Activated naive CD4-positive, alpha-beta T cell treated with anti-CD3 and anti-CD28 coated beads for 36 hours (primary cell): ENCODE measurements at regions not wholly inside any gene's neighbourhood (a gene's known extent, or its start where the extent isn't known, plus 50 kb on each side); places are given as distances from the start of the nearest gene placed in this dataset.

Experiments
- CTCF ChIA-PET: fragments of 350-600 bp; sonication (Branson Sonifier 250); formaldehyde crosslinking; loops from one replicate; lab custom pipeline; 2021; ENCODE audit warnings: antibody characterized with exemption; lab: Charles Lee
- DNase-seq: peaks from one replicate; pipeline ENCODE4 v3.0.0-alpha.2; 2020
- H3K27ac Mint-ChIP-seq: one replicate; pipeline ENCODE4 v1.8.0; 2021; ENCODE audit warnings: mild to moderate bottlenecking, mixed read lengths
- H3K27me3 Mint-ChIP-seq: one replicate; pipeline ENCODE4 v1.8.0; 2021; ENCODE audit warnings: low read depth, mixed read lengths
- H3K36me3 Mint-ChIP-seq: one replicate; pipeline ENCODE4 v1.8.0; 2021; ENCODE audit warnings: low read depth, mixed read lengths
- H3K4me1 Mint-ChIP-seq: one replicate; pipeline ENCODE4 v1.8.0; 2021; ENCODE audit warnings: low read depth, mixed read lengths
- H3K4me3 Mint-ChIP-seq: one replicate; pipeline ENCODE4 v1.8.0; 2021; ENCODE audit warnings: mild to moderate bottlenecking, moderate library complexity, mixed read lengths
- H3K9me3 Mint-ChIP-seq: one replicate; pipeline ENCODE4 v1.8.0; 2021; ENCODE audit warnings: mixed read lengths
- intact Hi-C: fragments of 100-400 bp; cut with micrococcal nuclease; formaldehyde crosslinking; loops from one replicate; pipeline ENCODE4 v1.15.1; 2023

DNA sequence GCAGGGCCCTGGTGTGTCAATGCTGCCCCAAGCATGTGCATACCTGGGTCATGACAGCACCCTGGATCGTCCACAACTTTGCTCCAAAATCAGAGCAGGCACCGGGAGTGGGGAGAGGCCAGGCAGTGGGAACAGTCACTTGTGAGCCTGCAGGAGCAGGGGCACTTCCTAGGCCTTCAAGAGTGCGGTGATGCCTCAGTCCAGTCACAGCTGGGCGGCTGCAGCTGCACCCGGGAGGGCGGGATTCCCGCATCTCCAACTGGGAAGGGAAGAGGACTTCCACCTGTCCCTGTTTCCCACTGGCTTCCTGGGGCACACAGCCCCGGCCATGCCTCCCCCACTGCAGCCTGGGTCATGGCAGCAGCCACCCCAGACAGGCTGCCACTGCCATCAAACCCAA is 191.3 kb upstream of the DEFB112 start:
- no peaks in the 10 kb centered on the region for H3K9me3 Mint-ChIP-seq
- CTCF ChIA-PET = no interaction called here
- no peak overlapping the region for H3K4me3 Mint-ChIP-seq
- intact Hi-C loops = no loop called here
- H3K36me3 Mint-ChIP-seq = no peaks in the 10 kb centered on the region
- DNase-seq = no peak
- no peak overlapping the region for H3K27ac Mint-ChIP-seq
- H3K27me3 Mint-ChIP-seq = no peaks in the 10 kb centered on the region
- no peaks in the 10 kb centered on the region for H3K4me1 Mint-ChIP-seq

GRCh38 chr6:50249493-50249892 is 199.8 kb upstream of the DEFB112 start:
- H3K36me3 Mint-ChIP-seq = no peaks in the 10 kb centered on the region
- CTCF ChIA-PET = interaction anchor here (0.6 kb wide), 1 partner anchor 123 kb away, joined by 4 read pairs; no protein-coding TSS in a partner anchor
- H3K27me3 Mint-ChIP-seq = no peaks in the 10 kb centered on the region
- no peaks in the 10 kb centered on the region for H3K4me1 Mint-ChIP-seq
- H3K27ac Mint-ChIP-seq = no peak overlapping the region
- H3K9me3 Mint-ChIP-seq = peaks cover 7% of the 10 kb centered on the region
- H3K4me3 Mint-ChIP-seq = no peak overlapping the region
- intact Hi-C loops = no loop called here
- DNase-seq = no peak

- H3K27ac Mint-ChIP-seq = no peak overlapping the region
- no peaks in the 10 kb centered on the region for H3K27me3 Mint-ChIP-seq
- H3K4me3 Mint-ChIP-seq = no peak overlapping the region
- CTCF ChIA-PET = no interaction called here
- peaks cover 9% of the 10 kb centered on the region for H3K9me3 Mint-ChIP-seq
- no peak for DNase-seq
- intact Hi-C loops = no loop called here
- H3K36me3 Mint-ChIP-seq = no peaks in the 10 kb centered on the region
- H3K4me1 Mint-ChIP-seq = no peaks in the 10 kb centered on the region
These were observed 207.6 kb upstream of the DEFB112 start for GRCh38 chr6:50257322-50257721.

DNA sequence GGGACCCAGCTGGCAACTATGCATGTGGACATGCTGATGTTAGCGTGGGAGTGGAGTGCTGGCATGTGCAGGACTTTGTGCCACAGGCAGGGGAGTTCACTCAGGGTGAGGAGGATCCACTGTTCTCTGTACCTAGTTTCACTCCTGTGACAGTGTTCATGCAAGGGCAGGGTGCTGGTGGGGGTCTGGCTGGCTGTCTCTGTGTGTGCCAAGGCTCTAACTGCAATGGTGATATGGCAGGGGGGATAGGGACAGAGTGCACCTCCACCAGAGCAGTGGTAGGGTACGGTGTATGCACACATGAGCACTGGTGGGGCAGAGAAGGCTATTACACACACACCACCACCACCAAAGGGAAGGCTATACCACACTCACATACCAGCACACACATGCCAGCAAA is 210.2 kb upstream of the DEFB112 start:
- Mint-ChIP-seq H3K27me3 (no peaks in the 10 kb centered on the region), H3K27ac (no peak overlapping the region), H3K36me3 (no peaks in the 10 kb centered on the region), H3K4me3 (no peak overlapping the region), H3K4me1 (no peaks in the 10 kb centered on the region), H3K9me3 (peaks cover 13% of the 10 kb centered on the region)
- CTCF ChIA-PET = no interaction called here
- DNase-seq = no peak
- intact Hi-C loops = no loop called here

- H3K4me1 Mint-ChIP-seq = no peaks in the 10 kb centered on the region
- H3K36me3 Mint-ChIP-seq = no peaks in the 10 kb centered on the region
- H3K27me3 Mint-ChIP-seq = no peaks in the 10 kb centered on the region
These were observed 215.4 kb upstream of the DEFB112 start for GRCh38 chr6:50264995-50265571.

GRCh38 chr6:50270415-50270814 is 220.7 kb upstream of the DEFB112 start:
- Mint-ChIP-seq H3K27ac (no peak overlapping the region), H3K4me1 (no peaks in the 10 kb centered on the region), H3K27me3 (no peaks in the 10 kb centered on the region), H3K36me3 (no peaks in the 10 kb centered on the region), H3K9me3 (peaks cover 10% of the 10 kb centered on the region), H3K4me3 (no peak overlapping the region)
- CTCF ChIA-PET = no interaction called here
- no peak for DNase-seq
- intact Hi-C loops = no loop called here

More at GRCh38 chr6:50264995-50265571, 215.4 kb upstream of the DEFB112 start:
- no peak overlapping the region for H3K4me3 Mint-ChIP-seq
- CTCF ChIA-PET = no interaction called here
- H3K27ac Mint-ChIP-seq = no peak overlapping the region
- intact Hi-C loops = no loop called here
- H3K9me3 Mint-ChIP-seq = peaks cover 11% of the 10 kb centered on the region
- no peak for DNase-seq

- intact Hi-C loops = no loop called here
- H3K9me3 Mint-ChIP-seq = peaks cover 8% of the 10 kb centered on the region
- CTCF ChIA-PET = no interaction called here
These were observed 221.5 kb upstream of the DEFB112 start for GRCh38 chr6:50271266-50271665.

DNA sequence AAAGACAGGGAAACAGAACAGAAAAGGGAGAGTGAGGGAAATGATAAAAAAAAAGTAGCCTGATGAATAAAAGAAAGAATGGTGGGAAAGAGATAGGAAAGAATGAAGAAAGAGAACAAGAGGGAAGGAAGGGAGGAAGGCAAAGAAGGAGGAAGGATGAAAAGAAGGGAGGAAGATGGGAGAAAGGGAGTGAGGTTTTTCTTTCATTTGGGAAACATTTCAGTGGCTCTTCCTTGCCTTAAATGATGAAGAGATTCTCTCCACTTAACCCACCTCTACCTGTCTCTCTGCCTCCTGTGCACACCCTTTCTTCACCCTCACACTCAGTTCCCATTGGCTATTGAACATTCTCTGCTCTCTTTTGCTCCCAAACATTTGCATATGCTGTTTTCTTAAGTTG is 222.1 kb upstream of the DEFB112 start:
- Mint-ChIP-seq H3K4me1 (no peaks in the 10 kb centered on the region), H3K9me3 (peaks cover 8% of the 10 kb centered on the region), H3K4me3 (no peak overlapping the region), H3K27me3 (no peaks in the 10 kb centered on the region), H3K27ac (no peak overlapping the region), H3K36me3 (no peaks in the 10 kb centered on the region)
- intact Hi-C loops = no loop called here
- CTCF ChIA-PET = no interaction called here
- DNase-seq = no peak

More at GRCh38 chr6:50271266-50271665, 221.5 kb upstream of the DEFB112 start:
- H3K4me3 Mint-ChIP-seq = no peak overlapping the region
- no peaks in the 10 kb centered on the region for H3K4me1 Mint-ChIP-seq
- H3K27me3 Mint-ChIP-seq = no peaks in the 10 kb centered on the region
- no peak for DNase-seq
- H3K27ac Mint-ChIP-seq = no peak overlapping the region
- no peaks in the 10 kb centered on the region for H3K36me3 Mint-ChIP-seq

DNA sequence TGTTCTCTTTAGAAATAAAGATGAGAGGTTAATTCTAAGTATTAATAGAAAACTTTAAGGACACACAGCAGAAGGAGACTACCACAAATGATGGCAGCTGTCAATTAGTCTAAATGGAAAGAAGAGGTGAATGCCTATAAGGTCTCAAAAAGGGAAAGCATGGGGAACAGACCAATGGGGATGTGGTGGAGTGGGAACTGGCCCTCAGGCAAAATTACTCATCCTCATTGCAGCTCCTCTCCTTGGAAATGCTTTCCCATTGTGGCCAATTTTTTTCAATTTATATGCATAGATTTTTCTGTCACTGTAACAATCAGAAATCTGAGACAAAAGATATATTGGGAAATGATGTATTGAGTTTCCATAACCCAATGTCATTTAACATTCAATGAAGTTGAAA is 222.9 kb upstream of the DEFB112 start:
- intact Hi-C loops = no loop called here
- no peaks in the 10 kb centered on the region for H3K36me3 Mint-ChIP-seq
- CTCF ChIA-PET = no interaction called here
- no peaks in the 10 kb centered on the region for H3K27me3 Mint-ChIP-seq
- no peak overlapping the region for H3K4me3 Mint-ChIP-seq
- DNase-seq = no peak
- no peak overlapping the region for H3K27ac Mint-ChIP-seq
- peaks cover 8% of the 10 kb centered on the region for H3K9me3 Mint-ChIP-seq
- no peaks in the 10 kb centered on the region for H3K4me1 Mint-ChIP-seq

GRCh38 chr6:50276771-50277261 is 227.1 kb upstream of the DEFB112 start:
- H3K9me3 Mint-ChIP-seq = peaks cover 7% of the 10 kb centered on the region
- H3K27ac Mint-ChIP-seq = no peak overlapping the region
- no peak for DNase-seq
- no peak overlapping the region for H3K4me3 Mint-ChIP-seq
- no peaks in the 10 kb centered on the region for H3K4me1 Mint-ChIP-seq
- intact Hi-C loops = no loop called here
- CTCF ChIA-PET = no interaction called here
- H3K27me3 Mint-ChIP-seq = no peaks in the 10 kb centered on the region
- H3K36me3 Mint-ChIP-seq = no peaks in the 10 kb centered on the region

DNA sequence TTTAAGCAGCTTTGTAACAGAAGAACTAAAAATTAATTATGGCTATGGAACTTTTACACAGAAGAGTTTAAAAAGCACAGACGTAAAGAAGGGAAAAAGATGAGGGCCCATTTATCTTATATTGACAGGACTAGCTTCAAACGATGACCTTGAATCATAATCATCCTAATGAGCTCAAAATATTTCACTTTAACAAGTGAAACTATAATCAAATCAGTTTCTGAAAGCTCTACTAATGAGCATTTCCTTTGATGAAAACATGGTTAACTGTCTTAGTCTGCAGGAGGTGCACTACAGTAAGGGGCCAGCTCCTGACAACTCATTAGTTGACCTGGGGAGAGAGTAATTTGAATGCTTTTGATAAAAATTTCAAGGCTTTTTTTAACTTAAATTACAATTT is 228.0 kb upstream of the DEFB112 start:
- Mint-ChIP-seq H3K4me1 (no peaks in the 10 kb centered on the region), H3K4me3 (no peak overlapping the region), H3K27ac (no peak overlapping the region), H3K36me3 (no peaks in the 10 kb centered on the region), H3K27me3 (no peaks in the 10 kb centered on the region), H3K9me3 (peaks cover 7% of the 10 kb centered on the region)
- CTCF ChIA-PET = no interaction called here
- DNase-seq = no peak
- intact Hi-C loops = no loop called here

DNA sequence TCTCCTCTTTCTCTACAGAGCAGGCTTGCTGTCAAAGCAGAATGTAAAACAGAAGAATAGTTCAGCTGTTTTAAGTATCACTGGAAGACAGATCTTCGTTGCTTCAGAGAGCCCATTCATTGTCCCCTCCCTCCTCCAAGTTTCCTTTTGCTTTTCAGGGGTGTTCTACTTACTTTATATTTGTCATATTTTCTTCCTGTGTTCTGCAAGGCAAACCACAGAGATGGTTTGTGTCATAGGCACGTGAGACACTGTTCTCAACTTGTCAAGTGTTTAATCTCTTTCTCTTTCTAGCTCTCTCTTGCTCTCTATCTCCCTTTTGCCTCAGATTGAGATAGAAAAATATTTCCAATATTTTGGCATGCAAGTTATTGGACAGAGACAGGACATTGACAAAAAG is 228.9 kb upstream of the DEFB112 start:
- CTCF ChIA-PET = no interaction called here
- Mint-ChIP-seq H3K9me3 (peaks cover 3% of the 10 kb centered on the region), H3K27me3 (no peaks in the 10 kb centered on the region), H3K27ac (no peak overlapping the region), H3K4me1 (no peaks in the 10 kb centered on the region), H3K36me3 (no peaks in the 10 kb centered on the region), H3K4me3 (no peak overlapping the region)
- no peak for DNase-seq
- intact Hi-C loops = no loop called here

GRCh38 chr6:50285735-50286134 is 236.0 kb upstream of the DEFB112 start:
- CTCF ChIA-PET = no interaction called here
- Mint-ChIP-seq H3K36me3 (no peaks in the 10 kb centered on the region), H3K9me3 (no peaks in the 10 kb centered on the region), H3K27me3 (no peaks in the 10 kb centered on the region), H3K4me3 (no peak overlapping the region), H3K27ac (no peak overlapping the region), H3K4me1 (no peaks in the 10 kb centered on the region)
- no peak for DNase-seq
- intact Hi-C loops = no loop called here
